ENCODE measurements at regions not wholly inside any gene's neighbourhood (a gene's known extent, or its start where the extent isn't known, plus 50 kb on each side); places are given as distances from the start of the nearest gene placed in this dataset.
"Not testable (repeated sequence)": the region's sequence is repeated elsewhere in the genome, so short reads cannot be mapped to it uniquely, and the experiment has no call there.

DNA sequence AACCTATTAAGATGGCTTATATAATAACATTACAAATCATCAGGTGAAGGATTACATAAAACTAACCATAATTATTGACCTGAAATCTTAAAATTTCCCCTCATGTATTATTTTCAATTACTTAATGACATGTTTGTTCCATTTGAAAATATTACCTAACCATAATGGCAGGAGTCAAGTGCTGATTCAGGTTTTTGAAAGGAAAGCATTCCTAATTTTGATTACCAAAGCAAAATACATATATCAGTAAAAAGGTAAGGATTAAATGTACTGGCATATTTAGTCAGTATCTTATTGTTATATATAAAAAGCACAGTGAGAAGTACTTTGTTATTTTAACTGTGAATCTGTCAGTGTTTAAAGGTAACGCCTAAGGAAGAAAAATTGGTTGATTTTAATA, 960.0 kb upstream of the CNTN5 start:
- Histone ChIP-seq H3K27me3 (replicated peaks in 1 of 7) (no peaks in the 10 kb centered on the region), H3K4me3 (no peak overlapping the region), H3K4me1 (no peaks in the 10 kb centered on the region), H3K27ac (no peak overlapping the region), H3K36me3 (no peaks in the 10 kb centered on the region), H3K9me3 (peaks cover 0 to 10% (median 0%) of the 10 kb centered on the region in 8 donors)
- intact Hi-C loops (cut with DNase I; ENCODE audit: low total_unique reads): no loop called here
- WGBS, 5 donors: 75 to 91% (median 78%) methylated on average over 1 of the region's 1 CpG
- TF ChIP-seq, protein P1, sequence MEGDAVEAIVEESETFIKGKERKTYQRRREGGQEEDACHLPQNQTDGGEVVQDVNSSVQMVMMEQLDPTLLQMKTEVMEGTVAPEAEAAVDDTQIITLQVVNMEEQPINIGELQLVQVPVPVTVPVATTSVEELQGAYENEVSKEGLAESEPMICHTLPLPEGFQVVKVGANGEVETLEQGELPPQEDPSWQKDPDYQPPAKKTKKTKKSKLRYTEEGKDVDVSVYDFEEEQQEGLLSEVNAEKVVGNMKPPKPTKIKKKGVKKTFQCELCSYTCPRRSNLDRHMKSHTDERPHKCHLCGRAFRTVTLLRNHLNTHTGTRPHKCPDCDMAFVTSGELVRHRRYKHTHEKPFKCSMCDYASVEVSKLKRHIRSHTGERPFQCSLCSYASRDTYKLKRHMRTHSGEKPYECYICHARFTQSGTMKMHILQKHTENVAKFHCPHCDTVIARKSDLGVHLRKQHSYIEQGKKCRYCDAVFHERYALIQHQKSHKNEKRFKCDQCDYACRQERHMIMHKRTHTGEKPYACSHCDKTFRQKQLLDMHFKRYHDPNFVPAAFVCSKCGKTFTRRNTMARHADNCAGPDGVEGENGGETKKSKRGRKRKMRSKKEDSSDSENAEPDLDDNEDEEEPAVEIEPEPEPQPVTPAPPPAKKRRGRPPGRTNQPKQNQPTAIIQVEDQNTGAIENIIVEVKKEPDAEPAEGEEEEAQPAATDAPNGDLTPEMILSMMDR (IDR thresholded peaks at IDR 0.05 in 8 of 11, conservative IDR thresholded peaks at IDR 0.05 in 3 of 11): no peak
- TF ChIP-seq POLR2AphosphoS5 (IDR thresholded peaks at IDR 0.05) (no peak), POLR2A (IDR thresholded peaks at IDR 0.05) (no peak)
- DNase-seq: no peak

DNA sequence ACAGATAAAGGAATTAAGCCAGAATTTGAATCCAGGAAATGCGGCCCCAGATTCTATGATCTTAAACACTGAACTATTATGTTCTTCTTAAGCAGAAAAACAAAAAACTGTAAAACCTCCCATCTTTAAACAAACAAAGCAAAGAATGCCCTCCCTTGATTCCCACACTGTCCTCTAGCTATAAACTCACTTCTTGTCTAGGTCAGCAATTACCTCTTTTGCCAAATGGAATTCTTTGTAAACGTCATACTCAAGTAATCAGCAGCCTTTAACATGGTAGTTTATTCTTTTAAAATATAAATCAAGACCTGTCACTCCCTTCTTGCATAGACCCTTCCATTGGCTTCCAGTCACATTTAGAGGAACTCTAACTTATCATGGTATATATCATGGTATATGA, 958.9 kb upstream of the CNTN5 start:
- no peaks in the 10 kb centered on the region for H3K36me3 ChIP-seq
- no peak for TF ChIP-seq POLR2AphosphoS5 (IDR thresholded peaks at IDR 0.05)
- no peak for TF ChIP-seq POLR2A (IDR thresholded peaks at IDR 0.05)
- H3K9me3 ChIP-seq: peaks cover 0 to 11% (median 0%) of the 10 kb centered on the region in 8 donors
- WGBS, 5 donors: 73 to 82% (median 76%) methylated on average over 2 of the region's 2 CpGs
- no peaks in the 10 kb centered on the region for H3K4me1 ChIP-seq
- no peak overlapping the region for H3K4me3 ChIP-seq
- no peak overlapping the region for H3K27ac ChIP-seq
- intact Hi-C loops (cut with DNase I; ENCODE audit: low total_unique reads): no loop called here
- no peak for DNase-seq
- no peaks in the 10 kb centered on the region for H3K27me3 ChIP-seq (replicated peaks in 1 of 7)

DNA sequence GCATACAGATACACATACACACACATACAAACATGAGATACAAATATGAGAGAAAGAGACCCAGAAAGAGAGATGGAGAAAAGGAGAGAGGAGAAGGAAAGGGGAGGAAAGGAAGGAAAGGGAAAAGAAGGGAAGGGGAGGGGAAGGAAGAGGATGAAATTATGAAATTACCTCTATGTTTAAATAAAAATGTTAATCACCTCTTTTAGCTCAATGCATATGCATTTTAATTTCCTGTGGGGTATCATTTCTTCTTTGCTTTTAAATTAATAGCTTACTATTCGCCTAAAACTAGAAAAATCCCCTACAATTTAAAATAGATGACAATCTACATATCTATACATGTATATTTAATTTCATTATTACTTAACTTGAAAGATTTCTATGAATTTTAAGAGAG, 958.0 kb upstream of the CNTN5 start:
- intact Hi-C loops (cut with DNase I; ENCODE audit: low total_unique reads): no loop called here
- DNase-seq: no peak
- Histone ChIP-seq H3K27me3 (replicated peaks in 1 of 7) (no peaks in the 10 kb centered on the region), H3K36me3 (no peaks in the 10 kb centered on the region), H3K4me3 (no peak overlapping the region), H3K9me3 (peaks cover 0 to 15% (median 0%) of the 10 kb centered on the region in 8 donors), H3K27ac (no peak overlapping the region), H3K4me1 (no peaks in the 10 kb centered on the region)
- 73 to 81% (median 74%) methylated on average over 1 of the region's 1 CpG for WGBS, 5 donors
- TF ChIP-seq POLR2AphosphoS5 (IDR thresholded peaks at IDR 0.05) (no peak), POLR2A (IDR thresholded peaks at IDR 0.05) (no peak)
- TF ChIP-seq, protein P1 (IDR thresholded peaks at IDR 0.05 in 8 of 11, conservative IDR thresholded peaks at IDR 0.05 in 3 of 11): no peak

DNA sequence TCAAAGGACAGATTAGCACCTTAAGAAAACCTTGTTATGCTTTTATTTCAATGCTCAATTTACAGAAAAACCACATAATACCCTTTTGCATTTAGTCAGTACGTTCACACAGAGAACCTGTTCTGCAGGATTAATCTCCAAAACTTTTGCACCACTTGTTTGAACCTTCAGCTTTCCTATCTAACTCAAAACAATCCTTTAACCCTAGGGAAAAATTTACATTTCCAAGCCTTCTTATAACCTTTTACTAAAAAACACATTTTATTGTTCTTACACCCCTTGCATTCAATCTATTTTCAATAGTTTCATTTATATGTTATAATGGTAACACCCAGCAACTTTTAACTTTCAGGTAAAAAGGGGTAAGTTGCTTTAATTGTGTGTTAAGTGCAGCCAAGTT, 952.5 kb upstream of the CNTN5 start:
- intact Hi-C loops (cut with DNase I; ENCODE audit: low total_unique reads): no loop called here

DNA sequence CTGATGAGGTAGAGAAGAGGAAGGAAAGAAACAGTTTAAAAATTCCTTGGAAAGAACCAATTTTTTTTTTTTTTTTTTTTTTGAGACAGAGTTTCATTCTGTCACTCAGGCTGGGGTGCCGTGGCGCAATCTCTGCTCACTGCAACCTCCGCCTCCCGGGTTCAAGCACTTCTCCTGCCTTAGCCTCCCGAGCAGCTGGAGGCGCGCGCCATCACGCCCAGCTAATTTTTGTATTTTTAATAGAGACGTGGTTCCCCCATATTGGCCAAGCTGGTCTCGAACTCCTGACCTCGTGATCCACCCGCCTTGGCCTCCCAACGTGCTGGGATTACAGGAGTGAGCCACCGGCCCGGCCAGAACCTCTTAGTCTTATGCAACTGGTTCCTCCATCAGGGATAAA, 951.6 kb upstream of the CNTN5 start:
- H3K4me3 ChIP-seq: not testable (repeated sequence)

More for the DNA sequence above, 952.5 kb upstream of the CNTN5 start:
- Histone ChIP-seq H3K27ac (no peak overlapping the region), H3K4me1 (no peaks in the 10 kb centered on the region), H3K36me3 (no peaks in the 10 kb centered on the region), H3K27me3 (replicated peaks in 1 of 7) (no peaks in the 10 kb centered on the region), H3K4me3 (no peak overlapping the region), H3K9me3 (peaks cover 0 to 23% (median 7%) of the 10 kb centered on the region in 8 donors)
- TF ChIP-seq POLR2A (IDR thresholded peaks at IDR 0.05): no peak
- TF ChIP-seq, protein P1 (IDR thresholded peaks at IDR 0.05 in 8 of 11, conservative IDR thresholded peaks at IDR 0.05 in 3 of 11): no peak
- no peak for TF ChIP-seq POLR2AphosphoS5 (IDR thresholded peaks at IDR 0.05)
- WGBS, 5 donors: 55 to 73% (median 67%) methylated on average over 1 of the region's 1 CpG
- DNase-seq: no peak

More for the DNA sequence above, 951.6 kb upstream of the CNTN5 start:
- H3K36me3 ChIP-seq; DNase-seq; H3K4me1 ChIP-seq; H3K27ac ChIP-seq; intact Hi-C loops (cut with DNase I; ENCODE audit: low total_unique reads); H3K27me3 ChIP-seq (replicated peaks in 1 of 7): not testable (repeated sequence)
- 82 to 91% (median 85%) methylated on average over 16 of the region's 16 CpGs for WGBS, 5 donors
- peaks cover 0 to 27% (median 7%) of the 10 kb centered on the region in 8 donors for H3K9me3 ChIP-seq
